OCI-LY1 (cell line): ENCODE measurements at regions not wholly inside any gene's neighbourhood (a gene's known extent, or its start where the extent isn't known, plus 50 kb on each side); places are given as distances from the start of the nearest gene placed in this dataset.

Experiments used
- CTCF ChIP-seq: fragments of 200-600 bp; sonication (generic), shearing (Covaris generic); IDR thresholded peaks from 2 replicates; pipeline ENCODE4 v1.5.1; 2017; ENCODE audit warnings: mild to moderate bottlenecking, antibody characterized with exemption, low read length, moderate library complexity, mixed read lengths
- EZH2 ChIP-seq: fragments of 200-600 bp; sonication (generic), shearing (Covaris generic); IDR thresholded peaks from 2 replicates; pipeline ENCODE4 v1.8.0; 2017; ENCODE audit warnings: borderline replicate concordance, mixed run types, mild to moderate bottlenecking, antibody characterized with exemption, low read length, moderate library complexity, mixed read lengths

- TF ChIP-seq CTCF: no peak
- TF ChIP-seq EZH2: no peak
Observed at GRCh38 chr6:92763274-92763584, 656.1 kb downstream of the EPHA7 start.
